ENCODE measurements at regions not wholly inside any gene's neighbourhood (a gene's known extent, or its start where the extent isn't known, plus 50 kb on each side); places are given as distances from the start of the nearest gene placed in this dataset.

DNA sequence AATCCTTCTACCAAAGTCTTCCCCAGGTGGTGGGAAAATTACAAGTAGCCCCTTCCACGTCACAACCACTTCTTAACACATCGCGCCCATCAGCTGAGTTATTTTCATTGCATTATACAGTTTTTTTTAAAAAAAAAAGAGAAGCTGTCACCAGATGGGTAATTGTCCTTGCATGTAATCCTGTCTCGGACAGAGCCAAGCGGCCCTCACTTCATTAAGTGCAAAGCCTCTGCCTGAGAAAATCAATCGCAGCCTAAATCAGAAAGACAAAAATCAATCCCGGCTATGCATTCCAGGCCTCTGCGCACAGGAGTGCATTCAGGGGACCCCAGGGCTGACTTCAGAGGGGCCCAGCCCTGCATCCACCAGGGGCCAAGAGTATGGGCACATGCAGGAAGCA lies 538.9 kb downstream of the NPHP4 start:
- no peak overlapping the region for H3K4me3 ChIP-seq (replicated peaks in 1 of 3; ENCODE audit: low read depth in 2 of 3, low read length in 3 of 3)
- no peaks in the 10 kb centered on the region for H3K36me3 ChIP-seq (replicated peaks in 1 of 2; ENCODE audit: control insufficient read depth in 1 of 2, insufficient read depth in 2 of 2, low read length in 2 of 2)
- no peak overlapping the region for H3K27ac ChIP-seq (ENCODE audit: low read depth in 1 of 2, low read length in 2 of 2)
- no peaks in the 10 kb centered on the region for H3K27me3 ChIP-seq (ENCODE audit: control insufficient read depth in 2 of 2, insufficient read depth in 2 of 2, low read length in 2 of 2)
- Mint-ChIP-seq H3K4me1 (no peaks in the 10 kb centered on the region), H3K4me3 (no peak overlapping the region), H3K27me3 (ENCODE audit: low read depth in 3 of 3) (peaks cover 3 to 10% (median 5%) of the 10 kb centered on the region in 3 donors), H3K36me3 (no peaks in the 10 kb centered on the region), H3K27ac (no peak overlapping the region), H3K9me3 (no peaks in the 10 kb centered on the region)
- H3K9me3 ChIP-seq (replicated peaks in 1 of 2; ENCODE audit: control insufficient read depth in 1 of 2, insufficient read depth in 1 of 2, low read length in 2 of 2), result no peaks in the 10 kb centered on the region
- H2AFZ ChIP-seq (ENCODE audit: insufficient read depth, low read depth, low read length, poor library complexity, severe bottlenecking), result no peak overlapping the region
- no peaks in the 10 kb centered on the region for H4K20me1 ChIP-seq (ENCODE audit: insufficient read depth, low read length)
- H3K4me2 ChIP-seq (replicated peaks; ENCODE audit: extremely low read depth, low read length, poor library complexity, severe bottlenecking), result no peak overlapping the region
- H3K9ac ChIP-seq (ENCODE audit: insufficient read depth, low read length, poor library complexity, severe bottlenecking), result no peak overlapping the region
- H3K4me1 ChIP-seq (ENCODE audit: control insufficient read depth in 1 of 2, insufficient read depth in 2 of 2, low read length in 2 of 2), result no peaks in the 10 kb centered on the region
- no peaks in the 10 kb centered on the region for H3K79me2 ChIP-seq (ENCODE audit: insufficient read depth, low read length)
- no peak for TF ChIP-seq CTCF (IDR thresholded peaks at IDR 0.05)
- DNase-seq, result no peak
- 86% methylated on average over 4 of the region's 8 CpGs for WGBS (ENCODE audit: insufficient coverage)
- intact Hi-C loops (cut with micrococcal nuclease), result no loop called here

DNA sequence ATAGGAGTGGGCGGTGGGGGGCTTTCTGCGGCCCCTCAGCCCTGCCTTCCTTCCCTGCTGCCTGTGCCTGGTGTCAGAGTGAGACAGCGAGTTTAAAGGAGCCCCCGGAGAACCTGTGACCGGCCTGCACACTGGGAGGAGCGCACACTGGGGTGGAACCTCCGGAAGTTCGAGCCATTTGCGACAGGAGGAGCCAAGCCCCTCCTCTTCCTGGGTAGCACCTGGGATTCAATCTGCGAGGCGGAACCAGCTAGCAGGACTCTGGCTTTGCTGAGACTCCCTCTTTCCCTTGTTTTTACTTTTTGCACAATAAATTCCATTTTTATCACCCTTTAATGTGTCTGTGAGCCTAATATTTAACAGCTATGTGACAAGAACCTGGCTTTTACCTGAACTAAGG lies 540.6 kb downstream of the NPHP4 start:
- Histone ChIP-seq H4K20me1 (ENCODE audit: insufficient read depth, low read length) (no peaks in the 10 kb centered on the region), H2AFZ (ENCODE audit: insufficient read depth, low read depth, low read length, poor library complexity, severe bottlenecking) (no peak overlapping the region), H3K9me3 (replicated peaks in 1 of 2; ENCODE audit: control insufficient read depth in 1 of 2, insufficient read depth in 1 of 2, low read length in 2 of 2) (no peaks in the 10 kb centered on the region), H3K4me3 (replicated peaks in 1 of 3; ENCODE audit: low read depth in 2 of 3, low read length in 3 of 3) (no peak overlapping the region), H3K79me2 (ENCODE audit: insufficient read depth, low read length) (no peaks in the 10 kb centered on the region), H3K4me2 (replicated peaks; ENCODE audit: extremely low read depth, low read length, poor library complexity, severe bottlenecking) (no peak overlapping the region), H3K36me3 (replicated peaks in 1 of 2; ENCODE audit: control insufficient read depth in 1 of 2, insufficient read depth in 2 of 2, low read length in 2 of 2) (no peaks in the 10 kb centered on the region), H3K27ac (ENCODE audit: low read depth in 1 of 2, low read length in 2 of 2) (no peak overlapping the region), H3K4me1 (ENCODE audit: control insufficient read depth in 1 of 2, insufficient read depth in 2 of 2, low read length in 2 of 2) (no peaks in the 10 kb centered on the region), H3K27me3 (ENCODE audit: control insufficient read depth in 2 of 2, insufficient read depth in 2 of 2, low read length in 2 of 2) (no peaks in the 10 kb centered on the region), H3K9ac (ENCODE audit: insufficient read depth, low read length, poor library complexity, severe bottlenecking) (no peak overlapping the region)
- no peaks in the 10 kb centered on the region for H3K36me3 Mint-ChIP-seq
- 82% methylated on average over 9 of the region's 11 CpGs for WGBS (ENCODE audit: insufficient coverage)
- peaks cover 0 to 13% (median 3%) of the 10 kb centered on the region in 3 donors for H3K27me3 Mint-ChIP-seq (ENCODE audit: low read depth in 3 of 3)
- H3K4me1 Mint-ChIP-seq, result no peaks in the 10 kb centered on the region
- intact Hi-C loops (cut with micrococcal nuclease), result no loop called here
- DNase-seq, result no peak
- no peaks in the 10 kb centered on the region for H3K9me3 Mint-ChIP-seq
- no peak for TF ChIP-seq CTCF (IDR thresholded peaks at IDR 0.05)
- H3K4me3 Mint-ChIP-seq, result no peak overlapping the region
- no peak overlapping the region for H3K27ac Mint-ChIP-seq
